HEK293 (cell line): ENCODE measurements at regions not wholly inside any gene's neighbourhood (a gene's known extent, or its start where the extent isn't known, plus 50 kb on each side); places are given as distances from the start of the nearest gene placed in this dataset.

Experiments
- CTCF ChIA-PET: fragments of 350-600 bp; formaldehyde crosslinking; extraction: SDS; loops from one replicate; lab custom pipeline; 2021; ENCODE audit warnings: antibody characterized with exemption; lab: Yijun Ruan, JAX
- POLR2A ChIA-PET: fragments of 300-600 bp; formaldehyde crosslinking; extraction: SDS; loops from one replicate; lab custom pipeline; 2020; ENCODE audit warnings: antibody characterized with exemption, inconsistent platforms; lab: Yijun Ruan, JAX
- H3K27ac ChIP-seq: fragments of 200-500 bp; sonication (Bioruptor generic); 2 replicates; pipeline ENCODE4 v1.5.1; 2014; ENCODE audit warnings: low read depth, low read length, control low read depth, inconsistent platforms; ENCODE audit errors: extremely low read depth
- H3K36me3 ChIP-seq, 2 experiments: fragments of 200-500 bp in 1 of 2; sonication (Bioruptor generic) in 1 of 2; 1 replicate in 1 of 2; 2 replicates in 1 of 2; pipeline ENCODE4 v1.5.1; 2014 to 2017; ENCODE audit warnings: inconsistent platforms in 2 of 2, low read length in 2 of 2; ENCODE audit not compliant: control insufficient read depth in 2 of 2, insufficient read depth in 1 of 2
- H3K4me1 ChIP-seq: fragments of 200-500 bp; sonication (Bioruptor generic); 2 replicates; pipeline ENCODE4 v1.5.1; 2014; ENCODE audit warnings: mild to moderate bottlenecking, low read length, inconsistent platforms; ENCODE audit not compliant: control insufficient read depth, insufficient read depth
- H3K4me3 ChIP-seq: 2 replicates; pipeline ENCODE4 v1.5.1; 2011; ENCODE audit warnings: low read depth, mild to moderate bottlenecking, control low read depth, low read length, moderate library complexity
- H3K9me3 ChIP-seq: fragments of 200-500 bp; sonication (Bioruptor generic); 2 replicates; pipeline ENCODE4 v1.5.1; 2014; ENCODE audit warnings: low read depth, low read length, inconsistent platforms; ENCODE audit not compliant: control insufficient read depth, insufficient read depth
- AEBP2 ChIP-seq: fragments of 450-650 bp; formaldehyde crosslinking; IDR thresholded peaks from 2 replicates; pipeline ENCODE4 v1.5.1; 2016; ENCODE audit warnings: missing biosample characterization, missing genetic modification characterization, borderline replicate concordance
- HOXA7 ChIP-seq: sonication (generic); formaldehyde crosslinking; IDR thresholded peaks from 2 replicates; pipeline ENCODE4 v1.8.1; 2022; ENCODE audit warnings: missing genetic modification reagents, borderline replicate concordance
- KLF7 ChIP-seq: fragments of 450-650 bp; formaldehyde crosslinking; IDR thresholded peaks from 2 replicates; pipeline ENCODE4 v1.5.1; 2016; ENCODE audit warnings: missing biosample characterization, missing genetic modification characterization, borderline replicate concordance
- PRDM6 ChIP-seq: fragments of 450-650 bp; formaldehyde crosslinking; IDR thresholded peaks from 2 replicates; pipeline ENCODE4 v1.5.1; 2017; ENCODE audit warnings: missing biosample characterization, missing genetic modification characterization
- RBAK ChIP-seq: fragments of 450-650 bp; formaldehyde crosslinking; IDR thresholded peaks from 2 replicates; pipeline ENCODE4 v1.5.1; 2016; ENCODE audit warnings: missing biosample characterization, missing genetic modification characterization
- SALL2 ChIP-seq: fragments of 450-650 bp; formaldehyde crosslinking; IDR thresholded peaks from 2 replicates; pipeline ENCODE4 v1.5.0; 2017; ENCODE audit warnings: missing biosample characterization, mild to moderate bottlenecking, missing genetic modification characterization, borderline replicate concordance
- SP7 ChIP-seq: fragments of 450-650 bp; formaldehyde crosslinking; IDR thresholded peaks from 2 replicates; pipeline ENCODE4 v1.5.1; 2016; ENCODE audit warnings: missing biosample characterization, missing genetic modification characterization
- TCF7L2 ChIP-seq: IDR thresholded peaks from 2 replicates; pipeline ENCODE4 v1.6.1; 2011; ENCODE audit warnings: low read depth, mild to moderate bottlenecking, inconsistent platforms, low read length, moderate library complexity, borderline replicate concordance
- ZBTB21 ChIP-seq: fragments of 450-650 bp; formaldehyde crosslinking; IDR thresholded peaks from 2 replicates; pipeline ENCODE4 v1.5.1; 2017; ENCODE audit warnings: missing biosample characterization, missing genetic modification characterization
- ZBTB44 ChIP-seq: fragments of 450-650 bp; IDR thresholded peaks from 2 replicates; pipeline ENCODE4 v1.5.1; 2018; ENCODE audit warnings: missing biosample characterization, mild to moderate bottlenecking, missing genetic modification characterization
- ZEB2 ChIP-seq: fragments of 450-650 bp; formaldehyde crosslinking; IDR thresholded peaks from 2 replicates; pipeline ENCODE4 v1.5.1; 2016; ENCODE audit warnings: missing biosample characterization, missing genetic modification characterization
- ZNF112 ChIP-seq: fragments of 450-650 bp; formaldehyde crosslinking; IDR thresholded peaks from 2 replicates; pipeline ENCODE4 v1.5.0; 2017; ENCODE audit warnings: missing biosample characterization, missing genetic modification characterization
- ZNF19 ChIP-seq: fragments of 450-650 bp; formaldehyde crosslinking; IDR thresholded peaks from 2 replicates; pipeline ENCODE4; 2016; ENCODE audit warnings: missing biosample characterization, missing genetic modification characterization, low read depth
- ZNF23 ChIP-seq: fragments of 450-650 bp; formaldehyde crosslinking; IDR thresholded peaks from 2 replicates; pipeline ENCODE4 v1.5.1; 2016; ENCODE audit warnings: missing biosample characterization, missing genetic modification characterization, borderline replicate concordance
- ZNF26 ChIP-seq: fragments of 450-650 bp; formaldehyde crosslinking; IDR thresholded peaks from 2 replicates; pipeline ENCODE4 v1.5.1; 2016; ENCODE audit warnings: missing biosample characterization, missing genetic modification characterization
- ZNF394 ChIP-seq: fragments of 450-650 bp; formaldehyde crosslinking; IDR thresholded peaks from 2 replicates; pipeline ENCODE4 v1.5.1; 2016; ENCODE audit warnings: missing biosample characterization, missing genetic modification characterization, mild to moderate bottlenecking, moderate library complexity, borderline replicate concordance
- ZNF473 ChIP-seq: fragments of 450-650 bp; formaldehyde crosslinking; IDR thresholded peaks from 2 replicates; pipeline ENCODE4 v1.5.1; 2017; ENCODE audit warnings: missing biosample characterization, missing genetic modification characterization
- ZNF513 ChIP-seq: fragments of 450-650 bp; IDR thresholded peaks from 2 replicates; pipeline ENCODE4 v1.5.1; 2018; ENCODE audit warnings: missing biosample characterization, missing genetic modification characterization
- ZNF549 ChIP-seq: fragments of 450-650 bp; IDR thresholded peaks from 2 replicates; pipeline ENCODE4 v1.5.1; 2018; ENCODE audit warnings: missing biosample characterization, missing genetic modification characterization, mild to moderate bottlenecking, inconsistent platforms, moderate library complexity
- ZNF626 ChIP-seq: fragments of 450-650 bp; sonication (Bioruptor Pico); formaldehyde crosslinking; IDR thresholded peaks from 2 replicates; pipeline ENCODE4 v1.5.1; 2018; ENCODE audit warnings: missing biosample characterization, missing genetic modification characterization, inconsistent platforms
- ZNF629 ChIP-seq: fragments of 450-650 bp; formaldehyde crosslinking; IDR thresholded peaks from 2 replicates; pipeline ENCODE4 v1.5.1; 2017; ENCODE audit warnings: missing biosample characterization, missing genetic modification characterization
- ZNF645 ChIP-seq: fragments of 450-650 bp; formaldehyde crosslinking; IDR thresholded peaks from 2 replicates; pipeline ENCODE4; 2016; ENCODE audit warnings: missing biosample characterization, missing genetic modification characterization
- ZNF658 ChIP-seq: fragments of 450-650 bp; formaldehyde crosslinking; IDR thresholded peaks from 2 replicates; pipeline ENCODE4; 2016; ENCODE audit warnings: missing biosample characterization, missing genetic modification characterization
- ZNF664 ChIP-seq: fragments of 450-650 bp; formaldehyde crosslinking; IDR thresholded peaks from 2 replicates; pipeline ENCODE4 v1.5.1; 2016; ENCODE audit warnings: missing biosample characterization, missing genetic modification characterization
- ZNF670 ChIP-seq: fragments of 450-650 bp; formaldehyde crosslinking; IDR thresholded peaks from 2 replicates; pipeline ENCODE4 v1.5.1; 2016; ENCODE audit warnings: missing biosample characterization, missing genetic modification characterization, low read depth

GRCh38 chr15:80333261-80333660 lies 70.9 kb upstream of the ARNT2 start (continued):
- TF ChIP-seq AEBP2 (tag by site-specific recombination) (no peak), PRDM6 (tag by site-specific recombination) (no peak), TCF7L2 (no peak), ZNF19 (tag by site-specific recombination) (no peak), ZNF473 (tag by site-specific recombination) (no peak), SP7 (tag by site-specific recombination) (no peak), ZNF664 (tag by site-specific recombination) (no peak), ZBTB44 (no peak), ZNF658 (no peak), ZNF112 (tag by site-specific recombination) (no peak), ZBTB21 (tag by site-specific recombination) (no peak)

GRCh38 chr15:80334521-80334920 lies 69.7 kb upstream of the ARNT2 start:
- TF ChIP-seq ZNF549 (tag by site-specific recombination), result no peak
- no peak for TF ChIP-seq ZNF513 (tag by site-specific recombination)
- no peak for TF ChIP-seq HOXA7
- no peak for TF ChIP-seq KLF7
- TF ChIP-seq ZEB2, result no peak
- TF ChIP-seq ZNF394 (tag by site-specific recombination), result no peak
- TF ChIP-seq ZNF626 (tag by site-specific recombination), result no peak
- no peak for TF ChIP-seq ZNF670
- TF ChIP-seq ZNF23 (tag by site-specific recombination), result no peak
- TF ChIP-seq RBAK (tag by site-specific recombination), result no peak
- TF ChIP-seq ZNF26, result no peak
- no peak for TF ChIP-seq SALL2 (tag by site-specific recombination)
- TF ChIP-seq ZNF629 (tag by site-specific recombination), result no peak
- no peak for TF ChIP-seq ZNF645
- H3K36me3 ChIP-seq, result no peaks in the 10 kb centered on the region
- H3K9me3 ChIP-seq, result no peaks in the 10 kb centered on the region
- H3K4me1 ChIP-seq, result no peaks in the 10 kb centered on the region
- CTCF ChIA-PET, result no interaction called here
- H3K27ac ChIP-seq, result no peak overlapping the region
- POLR2A ChIA-PET, result no interaction called here
- H3K4me3 ChIP-seq, result no peak overlapping the region
